Smooth muscle cell (in vitro differentiated cells): ENCODE measurements at regions not wholly inside any gene's neighbourhood (a gene's known extent, or its start where the extent isn't known, plus 50 kb on each side); places are given as distances from the start of the nearest gene placed in this dataset.

Experiments
- DNase-seq: peaks from one replicate; lab custom pipeline; 2025; ENCODE audit not compliant: unreplicated experiment; lab: John Stamatoyannopoulos, UW
- H2AFZ ChIP-seq: fragments of 200-600 bp; sonication (generic); 2 replicates; pipeline ENCODE4 v1.6.0; 2016; ENCODE audit warnings: antibody characterized with exemption, low read depth, mild to moderate bottlenecking
- H3F3A ChIP-seq: fragments of 200-600 bp; sonication (generic); 2 replicates; pipeline ENCODE4 v1.6.0; 2017; ENCODE audit warnings: antibody characterized with exemption, low read depth
- H3K27ac ChIP-seq: fragments of 200-600 bp; sonication (generic); 2 replicates; pipeline ENCODE4 v1.5.1; 2016; ENCODE audit warnings: low read depth, mild to moderate bottlenecking
- H3K27me3 ChIP-seq: fragments of 200-600 bp; sonication (generic); 2 replicates; pipeline ENCODE4 v1.6.1; 2016; ENCODE audit warnings: low read depth, mild to moderate bottlenecking
- H3K36me3 ChIP-seq: fragments of 200-600 bp; sonication (generic); 2 replicates; pipeline ENCODE4 v1.5.1; 2016; ENCODE audit warnings: low read depth
- H3K4me1 ChIP-seq: fragments of 200-600 bp; sonication (generic); 2 replicates; pipeline ENCODE4 v1.5.1; 2016; ENCODE audit warnings: low read depth
- H3K4me2 ChIP-seq: fragments of 200-600 bp; sonication (generic); 2 replicates; pipeline ENCODE4 v1.6.0; 2016; ENCODE audit warnings: mild to moderate bottlenecking
- H3K4me3 ChIP-seq: fragments of 200-600 bp; sonication (generic); 2 replicates; pipeline ENCODE4 v1.5.1; 2016; ENCODE audit warnings: mild to moderate bottlenecking
- H3K79me2 ChIP-seq: fragments of 200-600 bp; sonication (generic); 2 replicates; pipeline ENCODE4 v1.6.0; 2016; ENCODE audit warnings: low read depth, mild to moderate bottlenecking
- H3K9ac ChIP-seq: fragments of 200-600 bp; sonication (generic); 2 replicates; pipeline ENCODE4 v1.6.0; 2016; ENCODE audit warnings: low read depth
- H3K9me3 ChIP-seq: fragments of 200-600 bp; sonication (generic); replicated peaks from 2 replicates; pipeline ENCODE4 v1.5.1; 2016; ENCODE audit warnings: low read depth
- H4K20me1 ChIP-seq: fragments of 200-600 bp; sonication (generic); 2 replicates; pipeline ENCODE4 v1.6.0; 2016; ENCODE audit warnings: low read depth
- WGBS: methylation state at CpG from one replicate; pipeline ENCODE4 v1.1.7; 2016; ENCODE audit warnings: low lambda C conversion rate; 5-methylcytosine and 5-hydroxymethylcytosine counted together
- TF ChIP-seq, protein P1 (sequence below): fragments of 200-600 bp; sonication (generic); IDR thresholded peaks from 2 replicates; pipeline ENCODE4 v1.5.1; 2017; ENCODE audit warnings: borderline replicate concordance, mild to moderate bottlenecking, antibody characterized with exemption; ENCODE audit not compliant: insufficient read depth, poor library complexity, severe bottlenecking

DNA sequence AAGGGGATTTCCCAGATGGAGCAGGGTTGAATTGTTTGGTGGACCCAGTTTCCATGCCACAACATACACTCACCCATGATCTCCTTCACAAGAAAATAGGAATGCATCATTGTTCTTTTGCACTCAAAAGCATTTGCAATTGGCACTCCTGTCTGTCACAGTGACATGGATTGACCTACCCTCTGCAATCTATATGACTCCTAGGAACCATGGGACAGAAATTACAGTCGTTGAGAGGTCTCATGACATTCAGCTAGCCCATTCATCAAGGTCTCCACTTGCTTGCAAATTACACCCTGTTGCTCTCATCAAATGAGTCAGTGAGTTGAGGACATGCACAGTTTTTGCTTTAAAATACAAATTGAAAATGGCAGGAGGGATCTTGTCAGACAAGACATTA is 448.5 kb downstream of the LPIN1 start:
- no peaks in the 10 kb centered on the region for H3K27me3 ChIP-seq
- H3K4me1 ChIP-seq: no peaks in the 10 kb centered on the region
- WGBS: 77% methylated on average over 1 of the region's 1 CpG
- DNase-seq: no peak
- H3K79me2 ChIP-seq: no peaks in the 10 kb centered on the region
- TF ChIP-seq, protein P1, sequence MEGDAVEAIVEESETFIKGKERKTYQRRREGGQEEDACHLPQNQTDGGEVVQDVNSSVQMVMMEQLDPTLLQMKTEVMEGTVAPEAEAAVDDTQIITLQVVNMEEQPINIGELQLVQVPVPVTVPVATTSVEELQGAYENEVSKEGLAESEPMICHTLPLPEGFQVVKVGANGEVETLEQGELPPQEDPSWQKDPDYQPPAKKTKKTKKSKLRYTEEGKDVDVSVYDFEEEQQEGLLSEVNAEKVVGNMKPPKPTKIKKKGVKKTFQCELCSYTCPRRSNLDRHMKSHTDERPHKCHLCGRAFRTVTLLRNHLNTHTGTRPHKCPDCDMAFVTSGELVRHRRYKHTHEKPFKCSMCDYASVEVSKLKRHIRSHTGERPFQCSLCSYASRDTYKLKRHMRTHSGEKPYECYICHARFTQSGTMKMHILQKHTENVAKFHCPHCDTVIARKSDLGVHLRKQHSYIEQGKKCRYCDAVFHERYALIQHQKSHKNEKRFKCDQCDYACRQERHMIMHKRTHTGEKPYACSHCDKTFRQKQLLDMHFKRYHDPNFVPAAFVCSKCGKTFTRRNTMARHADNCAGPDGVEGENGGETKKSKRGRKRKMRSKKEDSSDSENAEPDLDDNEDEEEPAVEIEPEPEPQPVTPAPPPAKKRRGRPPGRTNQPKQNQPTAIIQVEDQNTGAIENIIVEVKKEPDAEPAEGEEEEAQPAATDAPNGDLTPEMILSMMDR: no peak
- no peak overlapping the region for H2AFZ ChIP-seq
- H4K20me1 ChIP-seq: no peaks in the 10 kb centered on the region
- no peak overlapping the region for H3K4me2 ChIP-seq
- no peak overlapping the region for H3K27ac ChIP-seq
- no peaks in the 10 kb centered on the region for H3K9me3 ChIP-seq
- no peaks in the 10 kb centered on the region for H3K36me3 ChIP-seq
- no peak overlapping the region for H3K4me3 ChIP-seq
- H3K9ac ChIP-seq: no peak overlapping the region
- no peaks in the 10 kb centered on the region for H3F3A ChIP-seq

DNA sequence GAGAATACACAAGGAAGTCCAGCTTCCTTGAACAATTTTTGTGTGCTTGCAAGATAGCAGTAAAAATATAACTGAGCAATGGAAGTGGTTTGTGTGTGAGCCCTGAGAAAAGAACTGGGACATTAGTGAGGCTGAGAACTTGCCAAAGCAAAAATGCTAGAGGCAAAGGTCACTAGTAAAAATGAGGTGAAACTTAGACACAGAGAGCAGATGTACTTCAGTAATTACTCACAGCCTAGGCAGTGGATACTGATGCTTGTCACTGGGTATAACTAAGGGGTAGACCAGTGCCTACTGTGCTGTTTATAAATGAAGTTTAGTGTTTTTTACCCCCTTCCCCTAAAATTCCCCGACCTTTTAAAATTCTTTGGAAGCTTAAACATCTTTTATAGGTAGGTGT is 450.1 kb downstream of the LPIN1 start:
- 88% methylated on average over 1 of the region's 1 CpG for WGBS
- no peak for DNase-seq

DNA sequence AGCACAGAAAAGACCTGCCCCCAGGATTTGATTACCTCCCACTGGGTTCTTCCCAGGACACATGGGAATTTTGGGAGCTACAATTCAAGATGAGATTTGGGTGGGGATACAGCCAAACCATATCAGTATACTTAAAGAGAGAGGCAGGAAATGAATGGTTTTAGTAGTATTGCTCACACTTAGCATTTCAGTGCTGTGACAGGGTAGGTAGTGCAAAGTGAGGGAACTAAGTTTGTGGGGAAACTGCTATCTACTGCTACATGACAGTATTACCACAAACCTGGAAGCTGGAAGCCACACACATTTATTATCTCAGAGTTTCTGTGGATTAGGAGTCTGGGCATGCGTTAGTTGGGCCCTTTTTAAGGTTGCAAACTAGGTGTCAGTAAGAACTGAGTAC is 450.7 kb downstream of the LPIN1 start:
- no peak overlapping the region for H2AFZ ChIP-seq
- TF ChIP-seq, protein P1: no peak
- H3K9ac ChIP-seq: no peak overlapping the region
- H3K36me3 ChIP-seq: no peaks in the 10 kb centered on the region
- peaks cover under 1% of the 10 kb centered on the region for H3K4me1 ChIP-seq
- H3K9me3 ChIP-seq: no peaks in the 10 kb centered on the region
- no peak for DNase-seq
- H3K4me3 ChIP-seq: no peak overlapping the region
- WGBS: 100% methylated on average over 1 of the region's 1 CpG
- H3K4me2 ChIP-seq: no peak overlapping the region
- no peaks in the 10 kb centered on the region for H4K20me1 ChIP-seq
- H3K27me3 ChIP-seq: no peaks in the 10 kb centered on the region
- H3F3A ChIP-seq: no peaks in the 10 kb centered on the region
- no peaks in the 10 kb centered on the region for H3K79me2 ChIP-seq
- no peak overlapping the region for H3K27ac ChIP-seq

More for the DNA sequence above, 450.1 kb downstream of the LPIN1 start:
- no peak overlapping the region for H3K9ac ChIP-seq
- TF ChIP-seq, protein P1: no peak
- no peaks in the 10 kb centered on the region for H3K9me3 ChIP-seq
- no peak overlapping the region for H3K4me3 ChIP-seq
- no peaks in the 10 kb centered on the region for H4K20me1 ChIP-seq
- no peak overlapping the region for H3K4me2 ChIP-seq
- no peaks in the 10 kb centered on the region for H3K36me3 ChIP-seq
- H3K27me3 ChIP-seq: no peaks in the 10 kb centered on the region
- no peaks in the 10 kb centered on the region for H3K79me2 ChIP-seq
- H3F3A ChIP-seq: no peaks in the 10 kb centered on the region
- no peak overlapping the region for H3K27ac ChIP-seq
- no peak overlapping the region for H2AFZ ChIP-seq
- no peaks in the 10 kb centered on the region for H3K4me1 ChIP-seq

DNA sequence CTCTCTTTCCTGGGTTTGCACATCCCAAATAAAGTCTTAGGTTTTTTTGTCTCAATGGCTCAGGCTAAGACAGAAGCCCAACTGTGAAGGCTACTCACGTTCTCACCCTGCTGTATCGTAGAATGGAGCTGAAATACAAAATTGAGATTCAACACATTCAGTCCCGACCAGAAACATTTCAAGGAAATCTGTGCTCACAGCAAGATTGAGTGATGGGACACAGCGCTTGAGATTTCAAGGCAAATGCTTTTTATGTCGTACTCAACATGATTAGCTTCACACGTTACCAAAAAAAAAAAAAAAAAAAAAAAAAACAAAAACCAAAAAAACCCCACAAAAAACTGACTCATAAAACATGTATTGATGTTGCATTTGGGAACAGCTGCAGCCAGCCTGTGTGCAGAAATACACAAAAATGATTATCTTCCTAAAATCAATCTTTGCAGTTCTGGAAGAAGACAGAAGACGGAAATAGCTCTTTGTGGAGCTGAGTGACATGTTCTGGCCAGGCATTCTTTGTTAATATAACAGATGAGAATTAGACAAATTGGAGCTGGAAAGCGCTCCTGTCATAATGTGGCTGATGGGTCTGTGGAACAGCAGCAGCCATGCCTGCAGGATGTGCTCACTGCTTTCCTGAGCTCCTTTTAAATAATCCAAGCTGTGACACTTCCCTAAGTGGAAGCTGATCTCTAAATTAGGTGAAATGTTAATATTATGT is 453.2 kb downstream of the LPIN1 start:
- Histone ChIP-seq H3F3A (no peaks in the 10 kb centered on the region), H3K4me3 (no peak overlapping the region), H3K9me3 (no peaks in the 10 kb centered on the region), H3K4me2 (no peak overlapping the region), H3K36me3 (no peaks in the 10 kb centered on the region), H4K20me1 (no peaks in the 10 kb centered on the region), H3K27me3 (no peaks in the 10 kb centered on the region), H3K79me2 (no peaks in the 10 kb centered on the region), H3K4me1 (peaks cover 4% of the 10 kb centered on the region), H3K27ac (no peak overlapping the region), H3K9ac (no peak overlapping the region), H2AFZ (no peak overlapping the region)
- 95% methylated on average over 8 of the region's 8 CpGs for WGBS
- DNase-seq: no peak
- TF ChIP-seq, protein P1: no peak
